A172 (cell line): ENCODE measurements at regions not wholly inside any gene's neighbourhood (a gene's known extent, or its start where the extent isn't known, plus 50 kb on each side); places are given as distances from the start of the nearest gene placed in this dataset.

Source experiments
- DNase-seq: peaks from one replicate; pipeline ENCODE4 v3.0.0-alpha.2; 2015; ENCODE audit warnings: low spot score

- no peak for DNase-seq
These were observed 490.2 kb downstream of the TLL1 start for GRCh38 chr4:166363198-166363597.

- DNase-seq: no peak
These were observed 493.0 kb downstream of the TLL1 start for GRCh38 chr4:166366012-166366411.

- DNase-seq: no peak
These were observed 504.5 kb downstream of the TLL1 start for GRCh38 chr4:166377578-166377977.

GRCh38 chr4:166386491-166387360 is 513.7 kb downstream of the TLL1 start:
- peak; percentile 14 for DNase-seq

- DNase-seq: no peak
These were observed 518.5 kb downstream of the TLL1 start for GRCh38 chr4:166391501-166391900.

GRCh38 chr4:166399021-166399420 is 526.0 kb downstream of the TLL1 start:
- no peak for DNase-seq

- DNase-seq: no peak
These were observed 527.3 kb downstream of the TLL1 start for GRCh38 chr4:166400270-166400894.

- DNase-seq: no peak
These were observed 540.3 kb downstream of the TLL1 start for GRCh38 chr4:166413356-166413755.

GRCh38 chr4:166414431-166414830 is 541.4 kb downstream of the TLL1 start:
- DNase-seq: no peak

- DNase-seq: no peak
These were observed 542.7 kb downstream of the TLL1 start for GRCh38 chr4:166415749-166416148.

- DNase-seq: peak; percentile 44
These were observed 548.6 kb downstream of the TLL1 start for GRCh38 chr4:166421556-166422156.

- DNase-seq: peak; percentile 81
These were observed 549.4 kb downstream of the TLL1 start for GRCh38 chr4:166422475-166422874.

GRCh38 chr4:166426300-166426863 is 553.3 kb downstream of the TLL1 start:
- DNase-seq: no peak

GRCh38 chr4:166432125-166432524 is 559.1 kb downstream of the TLL1 start:
- DNase-seq: no peak

- DNase-seq: no peak
These were observed 559.8 kb downstream of the TLL1 start for GRCh38 chr4:166432842-166433241.

- peak; percentile 89 for DNase-seq
These were observed 562.4 kb downstream of the TLL1 start for GRCh38 chr4:166435449-166435848.

- peak; percentile 3 for DNase-seq
These were observed 585.7 kb downstream of the TLL1 start for GRCh38 chr4:166458756-166459155.

GRCh38 chr4:166459621-166460020 is 586.6 kb downstream of the TLL1 start:
- no peak for DNase-seq

GRCh38 chr4:166460769-166461550 is 587.9 kb downstream of the TLL1 start:
- no peak for DNase-seq

- no peak for DNase-seq
These were observed 608.0 kb downstream of the TLL1 start for GRCh38 chr4:166481055-166481454.

- no peak for DNase-seq
These were observed 608.7 kb downstream of the TLL1 start for GRCh38 chr4:166481739-166482138.

GRCh38 chr4:166482758-166483157 is 609.7 kb downstream of the TLL1 start:
- DNase-seq: no peak
